Neural progenitor cell (in vitro differentiated cells): ENCODE measurements at regions not wholly inside any gene's neighbourhood (a gene's known extent, or its start where the extent isn't known, plus 50 kb on each side); places are given as distances from the start of the nearest gene placed in this dataset.

Source experiments
- CTCF ChIP-seq: fragments of 200-600 bp; sonication (generic); IDR thresholded peaks from 2 replicates; pipeline ENCODE4 v1.5.1; 2017; ENCODE audit warnings: antibody characterized with exemption, mild to moderate bottlenecking
- EZH2 ChIP-seq: fragments of 200-600 bp; sonication (generic); IDR thresholded peaks from 2 replicates; pipeline ENCODE4 v1.6.1; 2017; ENCODE audit warnings: antibody characterized with exemption, mild to moderate bottlenecking, moderate library complexity

DNA sequence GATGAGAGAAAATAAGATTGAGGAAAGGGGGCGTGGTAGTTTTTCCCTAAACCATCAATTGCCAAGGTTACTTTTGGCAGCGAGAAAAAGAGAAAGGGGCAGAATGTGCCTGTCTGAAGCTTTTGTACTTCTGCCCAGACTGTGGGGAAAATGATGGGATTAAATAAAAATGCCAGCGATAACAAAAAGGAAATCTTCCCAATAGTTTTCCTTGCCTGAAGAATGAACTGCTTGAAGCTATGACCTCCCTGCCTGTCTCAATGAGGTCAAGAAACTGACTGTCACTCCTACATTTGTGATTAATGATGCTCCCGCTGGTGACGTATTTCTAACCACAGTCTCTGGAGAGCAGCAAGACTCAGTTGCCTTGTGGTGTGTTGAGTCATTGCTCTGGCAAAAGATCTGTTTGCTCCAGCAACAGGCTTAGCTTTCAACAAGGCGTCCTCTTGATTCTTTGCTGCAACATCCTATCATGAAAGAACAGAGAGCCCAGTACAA, 1051.5 kb downstream of the DIAPH3 start:
- no peak for TF ChIP-seq CTCF
- TF ChIP-seq EZH2, result no peak
